ENCODE measurements at regions not wholly inside any gene's neighbourhood (a gene's known extent, or its start where the extent isn't known, plus 50 kb on each side); places are given as distances from the start of the nearest gene placed in this dataset.

GRCh38 chr12:126506426-126507182 lies 1441.4 kb downstream of the AACS start:
- TF ChIP-seq JUN (IDR thresholded peaks at IDR 0.05; ENCODE audit: low read depth, low read length) (no peak), EP300 (IDR thresholded peaks at IDR 0.05; ENCODE audit: borderline replicate concordance in 1 of 2, low read depth in 2 of 2, low read length in 2 of 2) (no peak), CTCF (IDR thresholded peaks at IDR 0.05; ENCODE audit: control extremely low read depth in 1 of 3, insufficient read depth in 1 of 3, low read depth in 1 of 3, low read length in 3 of 3) (no peak), POLR2AphosphoS5 (IDR thresholded peaks at IDR 0.05; ENCODE audit: low read depth, low read length) (no peak), MAX (IDR thresholded peaks at IDR 0.05) (no peak)
